HG03103 (cell line): ENCODE measurements at regions not wholly inside any gene's neighbourhood (a gene's known extent, or its start where the extent isn't known, plus 50 kb on each side); places are given as distances from the start of the nearest gene placed in this dataset.
"Not testable (repeated sequence)": the region's sequence is repeated elsewhere in the genome, so short reads cannot be mapped to it uniquely, and the experiment has no call there.

Experiments
- ATAC-seq: cut with Tn5 transposase; IDR thresholded peaks from one replicate; pipeline ENCODE4 v1.9.1; 2021; ENCODE audit warnings: low read depth; ENCODE audit not compliant: unreplicated experiment

GRCh38 chr6:27047725-27048124 is 199.8 kb upstream of the PRSS16 start:
- ATAC-seq = not testable (repeated sequence)

GRCh38 chr6:27049863-27050781 is 197.4 kb upstream of the PRSS16 start:
- no peak for ATAC-seq

GRCh38 chr6:27052082-27052730 is 195.3 kb upstream of the PRSS16 start:
- ATAC-seq = not testable (repeated sequence)

- ATAC-seq = no peak
Observed at GRCh38 chr6:27052731-27053082, 194.8 kb upstream of the PRSS16 start.

GRCh38 chr6:27053738-27054137 is 193.8 kb upstream of the PRSS16 start:
- ATAC-seq = no peak

GRCh38 chr6:27056615-27057014 is 190.9 kb upstream of the PRSS16 start:
- no peak for ATAC-seq

GRCh38 chr6:27059621-27060425 is 187.7 kb upstream of the PRSS16 start:
- no peak for ATAC-seq

- ATAC-seq = no peak
Observed at GRCh38 chr6:27061235-27061993, 186.1 kb upstream of the PRSS16 start.

GRCh38 chr6:27062755-27063154 is 184.7 kb upstream of the PRSS16 start:
- no peak for ATAC-seq

- no peak for ATAC-seq
Observed at GRCh38 chr6:27065183-27065582, 182.3 kb upstream of the PRSS16 start.

GRCh38 chr6:27066381-27066780 is 181.1 kb upstream of the PRSS16 start:
- ATAC-seq = no peak

- ATAC-seq = no peak
Observed at GRCh38 chr6:27066802-27067201, 180.7 kb upstream of the PRSS16 start.

- no peak for ATAC-seq
Observed at GRCh38 chr6:27073441-27073840, 174.1 kb upstream of the PRSS16 start.

GRCh38 chr6:27076116-27076515 is 171.4 kb upstream of the PRSS16 start:
- ATAC-seq = no peak

GRCh38 chr6:27078734-27079357 is 168.7 kb upstream of the PRSS16 start:
- no peak for ATAC-seq

- no peak for ATAC-seq
Observed at GRCh38 chr6:27081188-27081587, 166.3 kb upstream of the PRSS16 start.

GRCh38 chr6:27081931-27082330 is 165.6 kb upstream of the PRSS16 start:
- ATAC-seq = no peak

- no peak for ATAC-seq
Observed at GRCh38 chr6:27088068-27088467, 159.4 kb upstream of the PRSS16 start.

GRCh38 chr6:27091661-27092315 is 155.7 kb upstream of the PRSS16 start:
- ATAC-seq = no peak

- ATAC-seq = no peak
Observed at GRCh38 chr6:27092316-27092692, 155.2 kb upstream of the PRSS16 start.
